GM18519 (cell line): ENCODE measurements at regions not wholly inside any gene's neighbourhood (a gene's known extent, or its start where the extent isn't known, plus 50 kb on each side); places are given as distances from the start of the nearest gene placed in this dataset.

Experiments used
- ATAC-seq: cut with Tn5 transposase; IDR thresholded peaks from one replicate; pipeline ENCODE4 v1.9.1; 2021; ENCODE audit warnings: mild to moderate bottlenecking, moderate library complexity; ENCODE audit not compliant: unreplicated experiment, low FRiP score

GRCh38 chr1:59133997-59134396, 162.9 kb upstream of the FGGY start:
- no peak for ATAC-seq

GRCh38 chr1:59135761-59136255, 161.1 kb upstream of the FGGY start:
- ATAC-seq: no peak

GRCh38 chr1:59136541-59137275, 160.2 kb upstream of the FGGY start:
- ATAC-seq: no peak

GRCh38 chr1:59137276-59137615, 159.6 kb upstream of the FGGY start:
- no peak for ATAC-seq

- ATAC-seq: no peak
These were observed 158.9 kb upstream of the FGGY start for GRCh38 chr1:59137968-59138367.

- ATAC-seq: no peak
These were observed 158.5 kb upstream of the FGGY start for GRCh38 chr1:59138402-59138801.

GRCh38 chr1:59139396-59139795, 157.5 kb upstream of the FGGY start:
- ATAC-seq: no peak

- ATAC-seq: no peak
These were observed 155.5 kb upstream of the FGGY start for GRCh38 chr1:59141267-59141863.

- no peak for ATAC-seq
These were observed 154.4 kb upstream of the FGGY start for GRCh38 chr1:59142311-59143132.

- ATAC-seq: no peak
These were observed 153.8 kb upstream of the FGGY start for GRCh38 chr1:59143133-59143487.

- no peak for ATAC-seq
These were observed 153.1 kb upstream of the FGGY start for GRCh38 chr1:59143811-59144210.

GRCh38 chr1:59144959-59145358, 151.9 kb upstream of the FGGY start:
- ATAC-seq: no peak

- ATAC-seq: no peak
These were observed 150.8 kb upstream of the FGGY start for GRCh38 chr1:59146056-59146455.

- peak; percentile 29 for ATAC-seq
These were observed 150.1 kb upstream of the FGGY start for GRCh38 chr1:59146651-59147358.

- ATAC-seq: no peak
These were observed 147.5 kb upstream of the FGGY start for GRCh38 chr1:59149435-59149834.

GRCh38 chr1:59150577-59151386, 146.1 kb upstream of the FGGY start:
- peak; percentile 48 for ATAC-seq

GRCh38 chr1:59151387-59151761, 145.5 kb upstream of the FGGY start:
- ATAC-seq: no peak

GRCh38 chr1:59151860-59152259, 145.0 kb upstream of the FGGY start:
- no peak for ATAC-seq

GRCh38 chr1:59152511-59152910, 144.4 kb upstream of the FGGY start:
- no peak for ATAC-seq

- no peak for ATAC-seq
These were observed 142.5 kb upstream of the FGGY start for GRCh38 chr1:59154401-59154800.
